Chondrocyte (in vitro differentiated cells): ENCODE measurements at regions not wholly inside any gene's neighbourhood (a gene's known extent, or its start where the extent isn't known, plus 50 kb on each side); places are given as distances from the start of the nearest gene placed in this dataset.

ENCODE experiments used
- DNase-seq: peaks from one replicate; pipeline ENCODE4 v3.0.0; 2021; ENCODE audit warnings: mixed read lengths, low spot score
- H3K27ac Mint-ChIP-seq: one replicate; pipeline ENCODE4 v1.8.0; 2021; ENCODE audit warnings: mild to moderate bottlenecking, moderate library complexity, mixed read lengths; ENCODE audit not compliant: unreplicated experiment
- H3K27me3 Mint-ChIP-seq: 2 replicates; pipeline ENCODE4 v1.8.0; 2021; ENCODE audit warnings: low read depth, mixed read lengths
- H3K36me3 Mint-ChIP-seq: 2 replicates; pipeline ENCODE4 v1.8.0; 2021; ENCODE audit warnings: low read depth, mixed read lengths
- H3K4me1 Mint-ChIP-seq: 2 replicates; pipeline ENCODE4 v1.8.0; 2021; ENCODE audit warnings: low read depth, mild to moderate bottlenecking, mixed read lengths
- H3K4me3 Mint-ChIP-seq: one replicate; pipeline ENCODE4 v1.8.0; 2021; ENCODE audit warnings: mild to moderate bottlenecking, moderate library complexity, mixed read lengths; ENCODE audit not compliant: unreplicated experiment
- H3K9me3 Mint-ChIP-seq: 2 replicates; pipeline ENCODE4 v1.8.0; 2021; ENCODE audit warnings: low read depth, mixed read lengths
- TF ChIP-seq, protein P1 (sequence below): fragments of 200-600 bp; sonication (generic); IDR thresholded peaks from 2 replicates; pipeline ENCODE4 v1.5.0; 2021; ENCODE audit warnings: antibody characterized with exemption, mild to moderate bottlenecking, moderate library complexity

- Mint-ChIP-seq H3K27ac (no peak overlapping the region), H3K4me1 (peaks cover 8% of the 10 kb centered on the region), H3K36me3 (no peaks in the 10 kb centered on the region), H3K9me3 (peaks cover 2% of the 10 kb centered on the region), H3K4me3 (no peak overlapping the region), H3K27me3 (no peaks in the 10 kb centered on the region)
- TF ChIP-seq, protein P1, sequence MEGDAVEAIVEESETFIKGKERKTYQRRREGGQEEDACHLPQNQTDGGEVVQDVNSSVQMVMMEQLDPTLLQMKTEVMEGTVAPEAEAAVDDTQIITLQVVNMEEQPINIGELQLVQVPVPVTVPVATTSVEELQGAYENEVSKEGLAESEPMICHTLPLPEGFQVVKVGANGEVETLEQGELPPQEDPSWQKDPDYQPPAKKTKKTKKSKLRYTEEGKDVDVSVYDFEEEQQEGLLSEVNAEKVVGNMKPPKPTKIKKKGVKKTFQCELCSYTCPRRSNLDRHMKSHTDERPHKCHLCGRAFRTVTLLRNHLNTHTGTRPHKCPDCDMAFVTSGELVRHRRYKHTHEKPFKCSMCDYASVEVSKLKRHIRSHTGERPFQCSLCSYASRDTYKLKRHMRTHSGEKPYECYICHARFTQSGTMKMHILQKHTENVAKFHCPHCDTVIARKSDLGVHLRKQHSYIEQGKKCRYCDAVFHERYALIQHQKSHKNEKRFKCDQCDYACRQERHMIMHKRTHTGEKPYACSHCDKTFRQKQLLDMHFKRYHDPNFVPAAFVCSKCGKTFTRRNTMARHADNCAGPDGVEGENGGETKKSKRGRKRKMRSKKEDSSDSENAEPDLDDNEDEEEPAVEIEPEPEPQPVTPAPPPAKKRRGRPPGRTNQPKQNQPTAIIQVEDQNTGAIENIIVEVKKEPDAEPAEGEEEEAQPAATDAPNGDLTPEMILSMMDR: no peak
- DNase-seq: no peak
Measured at GRCh38 chr9:4933177-4933576, 51.9 kb upstream of the JAK2 start.

- Mint-ChIP-seq H3K27me3 (no peaks in the 10 kb centered on the region), H3K27ac (no peak overlapping the region), H3K4me1 (peaks cover 8% of the 10 kb centered on the region), H3K4me3 (no peak overlapping the region), H3K9me3 (peaks cover 2% of the 10 kb centered on the region), H3K36me3 (no peaks in the 10 kb centered on the region)
- DNase-seq: no peak
- TF ChIP-seq, protein P1: no peak
Measured at GRCh38 chr9:4933861-4934260, 51.2 kb upstream of the JAK2 start.

DNA sequence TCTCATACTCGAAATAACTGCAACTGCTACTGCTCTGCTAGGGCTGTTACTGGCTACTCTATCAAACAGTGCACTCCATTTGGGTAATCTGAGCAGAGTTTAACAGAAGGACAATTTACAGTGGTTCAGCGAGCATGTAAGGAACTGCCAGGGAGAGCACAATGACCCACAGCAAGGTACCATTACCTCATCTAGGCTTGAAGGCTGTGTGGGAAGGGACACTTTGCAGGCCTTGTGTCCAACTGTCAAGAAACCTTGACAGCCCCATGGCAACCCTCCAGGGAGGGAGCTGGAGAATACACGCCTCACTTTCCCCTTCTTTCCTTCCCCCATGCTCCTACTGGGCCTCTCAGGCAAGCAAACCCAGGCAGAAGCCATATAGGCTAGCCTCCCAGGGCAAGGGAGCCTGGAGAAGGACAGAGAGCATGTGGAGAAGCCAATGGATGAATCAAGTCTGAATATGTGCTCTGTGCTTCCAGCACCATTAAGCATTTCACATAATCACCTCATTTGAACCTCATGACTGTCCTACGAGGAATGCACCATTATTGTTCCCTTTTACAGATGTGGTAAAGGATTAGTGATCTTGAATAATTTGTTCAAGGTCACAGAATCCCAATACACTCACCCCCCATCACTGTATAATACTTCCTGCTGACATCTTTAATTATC lies 49.9 kb upstream of the JAK2 start:
- no peak for DNase-seq
- Mint-ChIP-seq H3K4me3 (no peak overlapping the region), H3K4me1 (peaks cover 8% of the 10 kb centered on the region), H3K27me3 (no peaks in the 10 kb centered on the region), H3K27ac (no peak overlapping the region), H3K9me3 (peaks cover 2% of the 10 kb centered on the region), H3K36me3 (no peaks in the 10 kb centered on the region)
- TF ChIP-seq, protein P1: no peak
